CD8-positive, alpha-beta memory T cell (primary cell): ENCODE measurements at regions not wholly inside any gene's neighbourhood (a gene's known extent, or its start where the extent isn't known, plus 50 kb on each side); places are given as distances from the start of the nearest gene placed in this dataset.
"Not testable (repeated sequence)": the region's sequence is repeated elsewhere in the genome, so short reads cannot be mapped to it uniquely, and the experiment has no call there.

Source experiments
- CTCF ChIA-PET: fragments of 350-600 bp; sonication (Branson Sonifier 250); formaldehyde crosslinking; loops from one replicate; lab custom pipeline; 2021; ENCODE audit warnings: antibody characterized with exemption; lab: Charles Lee
- POLR2A ChIA-PET: fragments of 350-600 bp; sonication (Branson Sonifier 250); formaldehyde crosslinking; loops from one replicate; lab custom pipeline; 2021; ENCODE audit warnings: antibody characterized with exemption; lab: Charles Lee
- DNase-seq, 5 donors: peaks; one replicate each; pipeline versions ENCODE4 v3.0.0 to v3.0.0-alpha.2; 2020 to 2022; ENCODE audit warnings: mixed read lengths in 1 of 5
- H3K27ac ChIP-seq: one replicate; pipeline ENCODE4 v1.7.0; 2013; ENCODE audit warnings: low read depth, mild to moderate bottlenecking, low read length, moderate library complexity
- H3K27me3 ChIP-seq: 2 replicates; pipeline ENCODE4 v1.7.0; 2013; ENCODE audit warnings: low read length, mild to moderate bottlenecking; ENCODE audit not compliant: insufficient read depth, poor library complexity, severe bottlenecking
- H3K36me3 ChIP-seq: 2 replicates; pipeline ENCODE4 v1.7.0; 2013; ENCODE audit warnings: mild to moderate bottlenecking, low read length, moderate library complexity; ENCODE audit not compliant: insufficient read depth
- H3K4me1 ChIP-seq: 2 replicates; pipeline ENCODE4 v1.7.0; 2013; ENCODE audit warnings: mild to moderate bottlenecking, low read length, moderate library complexity; ENCODE audit not compliant: insufficient read depth
- H3K4me3 ChIP-seq: 2 replicates; pipeline ENCODE4 v1.7.0; 2013; ENCODE audit warnings: mild to moderate bottlenecking, low read length
- H3K9me3 ChIP-seq: 2 replicates; pipeline ENCODE4 v1.7.0; 2013; ENCODE audit warnings: mild to moderate bottlenecking, low read length
- H3K27ac Mint-ChIP-seq, 8 donors: one replicate each; pipeline ENCODE4 v1.8.0; 2020 to 2021; ENCODE audit warnings: mixed read lengths in 8 of 8, mild to moderate bottlenecking in 6 of 8, inconsistent platforms in 3 of 8, moderate library complexity in 3 of 8
- H3K27me3 Mint-ChIP-seq, 2 donors: one replicate each; pipeline ENCODE4 v1.8.0; 2020 to 2021; ENCODE audit warnings: mixed read lengths in 2 of 2, mild to moderate bottlenecking in 1 of 2, moderate library complexity in 1 of 2
- H3K36me3 Mint-ChIP-seq, 3 donors: one replicate each; pipeline ENCODE4 v1.8.0; 2020 to 2021; ENCODE audit warnings: mixed read lengths in 3 of 3, inconsistent platforms in 1 of 3, mild to moderate bottlenecking in 1 of 3
- H3K4me1 Mint-ChIP-seq, 3 donors: one replicate each; pipeline ENCODE4 v1.8.0; 2020 to 2021; ENCODE audit warnings: mixed read lengths in 3 of 3, inconsistent platforms in 1 of 3, mild to moderate bottlenecking in 1 of 3
- H3K4me3 Mint-ChIP-seq, 7 donors: one replicate each; pipeline ENCODE4 v1.8.0; 2020 to 2021; ENCODE audit warnings: mixed read lengths in 7 of 7, mild to moderate bottlenecking in 6 of 7, moderate library complexity in 4 of 7, inconsistent platforms in 2 of 7
- H3K9me3 Mint-ChIP-seq, 5 donors: one replicate each; pipeline ENCODE4 v1.8.0; 2020 to 2022; ENCODE audit warnings: mixed read lengths in 5 of 5, mild to moderate bottlenecking in 3 of 5, moderate library complexity in 2 of 5, inconsistent platforms in 1 of 5

DNA sequence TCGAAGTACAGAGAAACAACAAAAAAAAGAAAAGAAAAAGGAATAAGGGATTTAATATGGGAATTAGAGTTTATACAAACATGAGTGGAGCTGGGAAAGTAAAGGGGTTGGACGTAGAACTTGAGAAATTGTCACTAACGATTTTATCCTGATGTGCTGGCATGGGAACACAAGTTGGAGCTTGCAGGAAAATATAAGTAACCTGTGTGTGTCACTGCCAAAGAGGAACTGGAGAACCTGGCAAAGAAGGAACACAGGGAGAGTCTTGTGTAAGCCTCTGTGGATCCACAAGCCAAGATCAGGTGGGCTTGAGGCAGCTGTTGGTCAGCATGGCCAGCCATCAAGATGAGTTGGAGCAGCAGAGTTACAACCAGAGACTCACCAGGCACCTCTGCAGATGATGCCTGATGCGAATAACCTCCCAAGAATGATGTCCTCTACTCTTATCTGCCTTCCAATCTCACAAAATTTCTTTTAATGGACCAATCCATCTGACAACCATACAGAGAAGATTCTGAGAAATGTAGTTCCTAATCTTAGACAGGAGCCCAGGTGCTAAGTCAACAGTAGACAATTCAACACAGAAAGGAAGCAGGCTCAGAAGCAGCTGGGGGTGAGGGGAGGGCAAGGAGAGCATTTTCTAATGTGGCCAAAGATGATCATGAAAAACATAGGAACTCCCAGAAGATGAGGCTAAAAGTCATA is 77.0 kb upstream of the SPOPL start:
- ChIA-PET CTCF (no interaction called here), POLR2A (no interaction called here)
- Histone ChIP-seq H3K27me3 (no peaks in the 10 kb centered on the region), H3K4me1 (no peaks in the 10 kb centered on the region), H3K9me3 (no peaks in the 10 kb centered on the region), H3K36me3 (no peaks in the 10 kb centered on the region), H3K4me3 (no peak overlapping the region), H3K27ac (no peak overlapping the region)
- H3K36me3 Mint-ChIP-seq = peaks cover 0 to 24% (median 2%) of the 10 kb centered on the region in 3 donors
- H3K27me3 Mint-ChIP-seq = peaks cover 0 to 2% of the 10 kb centered on the region in 2 donors
- DNase-seq = no peak
- no peak overlapping the region for H3K27ac Mint-ChIP-seq
- no peaks in the 10 kb centered on the region for H3K4me1 Mint-ChIP-seq
- H3K4me3 Mint-ChIP-seq = no peak overlapping the region
- peaks cover 12 to 41% (median 34%) of the 10 kb centered on the region in 5 donors for H3K9me3 Mint-ChIP-seq

GRCh38 chr2:138426116-138426515 is 75.5 kb upstream of the SPOPL start:
- H3K4me1 Mint-ChIP-seq, DNase-seq, H3K4me3 ChIP-seq, H3K9me3 ChIP-seq, POLR2A ChIA-PET, H3K27ac ChIP-seq, H3K27me3 Mint-ChIP-seq, H3K27me3 ChIP-seq, H3K36me3 ChIP-seq, CTCF ChIA-PET, H3K4me1 ChIP-seq, H3K27ac Mint-ChIP-seq, H3K4me3 Mint-ChIP-seq: not testable (repeated sequence)
- Mint-ChIP-seq H3K9me3 (peaks cover 12 to 42% (median 34%) of the 10 kb centered on the region in 5 donors), H3K36me3 (peaks cover 0 to 24% (median 2%) of the 10 kb centered on the region in 3 donors)

- Mint-ChIP-seq H3K27ac (no peak overlapping the region), H3K27me3 (peaks cover 0 to 2% of the 10 kb centered on the region in 2 donors), H3K9me3 (peaks cover 12 to 42% (median 34%) of the 10 kb centered on the region in 5 donors), H3K4me3 (no peak overlapping the region), H3K36me3 (peaks cover 0 to 24% (median 2%) of the 10 kb centered on the region in 3 donors), H3K4me1 (no peaks in the 10 kb centered on the region)
- Histone ChIP-seq H3K27ac (no peak overlapping the region), H3K4me1 (no peaks in the 10 kb centered on the region), H3K9me3 (no peaks in the 10 kb centered on the region), H3K36me3 (no peaks in the 10 kb centered on the region), H3K27me3 (no peaks in the 10 kb centered on the region), H3K4me3 (no peak overlapping the region)
- CTCF ChIA-PET = no interaction called here
- no peak for DNase-seq
- POLR2A ChIA-PET = no interaction called here
Measured at GRCh38 chr2:138428710-138429440, 72.7 kb upstream of the SPOPL start.

DNA sequence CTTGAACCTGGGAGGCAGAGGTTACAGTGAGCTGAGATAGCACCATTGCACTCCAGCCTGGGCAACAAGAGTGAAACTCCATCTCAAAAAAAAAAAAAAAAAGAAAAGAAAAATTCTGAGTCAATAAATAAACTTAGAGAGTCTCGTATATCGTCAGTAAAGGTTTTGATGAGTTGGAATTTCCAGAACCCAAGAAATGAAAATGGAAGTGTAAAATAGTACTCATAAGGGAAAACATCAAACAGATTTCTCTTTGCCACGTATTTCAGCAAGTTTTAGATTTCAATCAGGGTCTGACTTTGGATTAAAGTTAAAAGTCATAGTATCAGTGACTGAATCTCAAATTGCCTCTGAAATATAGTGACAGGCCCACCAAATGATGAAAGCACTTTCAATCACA is 71.4 kb upstream of the SPOPL start:
- Histone ChIP-seq H3K9me3 (no peaks in the 10 kb centered on the region), H3K4me1 (no peaks in the 10 kb centered on the region), H3K27me3 (no peaks in the 10 kb centered on the region), H3K4me3 (no peak overlapping the region), H3K36me3 (no peaks in the 10 kb centered on the region), H3K27ac (no peak overlapping the region)
- Mint-ChIP-seq H3K4me1 (no peaks in the 10 kb centered on the region), H3K27me3 (peaks cover 0 to 2% of the 10 kb centered on the region in 2 donors), H3K9me3 (peaks cover 12 to 33% (median 23%) of the 10 kb centered on the region in 5 donors), H3K36me3 (peaks cover 0 to 15% (median 2%) of the 10 kb centered on the region in 3 donors), H3K4me3 (no peak overlapping the region), H3K27ac (no peak overlapping the region)
- POLR2A ChIA-PET = no interaction called here
- CTCF ChIA-PET = no interaction called here
- no peak for DNase-seq

DNA sequence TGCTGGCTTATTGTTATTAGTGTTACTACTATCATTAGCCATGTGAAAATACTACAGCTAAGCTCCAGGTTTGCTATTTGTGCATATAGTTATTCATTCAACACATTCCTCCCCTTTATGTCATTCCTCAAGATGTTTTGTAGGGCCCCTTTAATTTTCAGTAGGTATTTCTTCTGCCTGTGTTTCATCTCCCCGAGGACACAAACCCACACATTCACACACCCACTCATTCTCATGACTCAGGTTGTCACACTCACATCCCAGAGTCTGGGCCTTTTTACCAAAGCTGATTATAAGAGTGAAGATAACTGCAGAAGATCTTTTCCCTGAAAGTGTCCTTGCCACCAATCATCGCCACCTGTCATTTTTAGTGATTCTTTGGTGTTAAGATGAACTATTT is 68.6 kb upstream of the SPOPL start:
- ChIA-PET POLR2A (no interaction called here), CTCF (no interaction called here)
- Histone ChIP-seq H3K36me3 (no peaks in the 10 kb centered on the region), H3K4me3 (no peak overlapping the region), H3K27ac (no peak overlapping the region), H3K27me3 (no peaks in the 10 kb centered on the region), H3K9me3 (no peaks in the 10 kb centered on the region), H3K4me1 (no peaks in the 10 kb centered on the region)
- DNase-seq = no peak
- Mint-ChIP-seq H3K9me3 (peaks cover 0 to 10% (median 6%) of the 10 kb centered on the region in 5 donors), H3K27me3 (peaks cover 0 to 2% of the 10 kb centered on the region in 2 donors), H3K36me3 (peaks cover 0 to 6% (median 2%) of the 10 kb centered on the region in 3 donors), H3K4me3 (no peak overlapping the region), H3K27ac (no peak overlapping the region), H3K4me1 (no peaks in the 10 kb centered on the region)

DNA sequence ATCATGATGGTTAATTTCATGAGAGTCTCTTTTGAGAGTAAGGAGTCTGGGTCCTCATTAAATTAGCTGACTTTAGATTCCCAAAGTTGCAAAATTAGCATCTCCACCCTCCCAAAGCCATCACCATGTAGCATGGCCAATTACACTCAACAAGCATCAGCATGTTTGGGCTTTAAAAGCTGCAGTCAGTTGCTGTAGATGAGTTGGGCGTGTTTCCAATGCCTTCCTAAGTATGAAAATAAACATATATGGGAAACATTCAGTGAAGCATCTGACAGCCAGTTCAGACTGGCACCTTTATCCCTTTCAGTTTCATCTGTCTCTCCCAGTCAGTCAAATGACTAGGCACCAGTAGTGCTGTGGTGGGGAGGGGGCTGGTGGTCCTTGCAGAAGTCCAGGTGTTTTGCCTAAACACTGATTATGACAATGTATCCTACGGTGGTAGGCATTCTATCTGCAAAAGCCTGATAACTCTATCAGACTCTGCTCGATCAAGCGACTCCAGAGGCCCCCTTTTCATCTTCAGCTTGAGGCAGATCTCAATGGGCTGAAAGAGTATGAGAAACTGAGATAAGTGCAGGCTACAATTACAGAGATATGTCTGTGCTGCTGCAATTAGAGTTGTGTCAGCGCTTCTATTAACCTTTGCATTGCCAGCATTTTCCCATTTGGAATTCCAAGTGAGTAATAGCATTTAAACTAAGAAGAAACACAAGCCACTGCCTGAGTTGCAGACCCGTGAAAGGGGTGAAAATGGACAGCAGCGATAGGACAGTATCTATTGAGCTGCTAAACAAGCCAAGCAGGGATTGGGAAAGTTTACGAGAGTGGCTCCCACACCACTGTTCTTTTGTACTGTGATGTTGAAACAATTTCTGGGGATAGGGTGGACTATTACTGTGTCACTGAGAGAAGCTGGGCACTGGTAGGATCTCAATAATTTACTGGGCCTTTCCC is 67.3 kb upstream of the SPOPL start:
- ChIA-PET POLR2A (no interaction called here), CTCF (no interaction called here)
- Histone ChIP-seq H3K27ac (no peak overlapping the region), H3K4me3 (no peak overlapping the region), H3K27me3 (no peaks in the 10 kb centered on the region), H3K4me1 (no peaks in the 10 kb centered on the region), H3K36me3 (no peaks in the 10 kb centered on the region), H3K9me3 (no peaks in the 10 kb centered on the region)
- no peaks in the 10 kb centered on the region for H3K27me3 Mint-ChIP-seq
- no peak overlapping the region for H3K27ac Mint-ChIP-seq
- H3K4me3 Mint-ChIP-seq = no peak overlapping the region
- no peaks in the 10 kb centered on the region for H3K4me1 Mint-ChIP-seq
- peaks cover 0 to 4% (median 0%) of the 10 kb centered on the region in 5 donors for H3K9me3 Mint-ChIP-seq
- H3K36me3 Mint-ChIP-seq = no peaks in the 10 kb centered on the region
- DNase-seq = no peak

DNA sequence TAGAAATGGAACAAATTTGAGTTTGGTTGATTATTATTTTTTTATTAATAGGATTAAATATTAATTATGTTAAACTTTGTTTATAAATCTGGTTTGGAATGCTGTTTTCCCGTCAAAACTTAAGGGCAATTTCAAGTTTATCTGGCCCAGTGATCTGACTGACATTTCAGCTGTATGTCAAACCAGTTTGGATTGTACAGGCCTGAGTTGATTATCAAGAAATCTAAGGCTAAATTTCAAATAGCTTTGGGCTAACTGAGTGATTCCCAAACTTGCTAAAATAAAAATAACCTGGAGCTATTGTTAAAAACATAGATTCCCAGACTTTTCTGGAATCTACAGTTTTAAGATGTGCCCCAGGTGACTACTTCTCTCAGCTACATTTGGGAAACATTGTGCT is 65.9 kb upstream of the SPOPL start:
- no peak overlapping the region for H3K27ac ChIP-seq
- Mint-ChIP-seq H3K9me3 (no peaks in the 10 kb centered on the region), H3K4me3 (no peak overlapping the region), H3K27me3 (no peaks in the 10 kb centered on the region), H3K4me1 (no peaks in the 10 kb centered on the region), H3K27ac (no peak overlapping the region), H3K36me3 (no peaks in the 10 kb centered on the region)
- H3K9me3 ChIP-seq = no peaks in the 10 kb centered on the region
- no peak for DNase-seq
- no peaks in the 10 kb centered on the region for H3K27me3 ChIP-seq
- H3K4me3 ChIP-seq = no peak overlapping the region
- ChIA-PET POLR2A (no interaction called here), CTCF (no interaction called here)
- H3K4me1 ChIP-seq = no peaks in the 10 kb centered on the region
- no peaks in the 10 kb centered on the region for H3K36me3 ChIP-seq

DNA sequence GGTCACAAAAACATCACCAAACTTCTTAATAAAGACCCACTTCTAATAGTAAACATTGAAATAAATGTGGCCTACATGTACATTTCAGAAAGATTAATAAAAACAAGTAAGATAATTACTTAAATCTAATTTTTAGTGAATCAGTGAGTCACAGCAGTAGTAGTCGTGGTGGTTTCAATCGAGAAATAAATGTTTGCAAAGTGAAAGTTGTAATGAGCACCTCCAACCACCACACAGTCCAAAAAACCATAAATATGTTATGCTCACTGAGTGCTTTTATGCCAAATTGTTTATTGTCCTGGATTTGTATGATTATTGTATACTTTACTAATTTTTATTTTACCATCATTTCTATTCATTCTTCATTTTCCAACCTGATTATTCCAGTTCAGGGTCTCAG is 61.8 kb upstream of the SPOPL start:
- peaks cover 0 to 3% (median 1%) of the 10 kb centered on the region in 3 donors for H3K36me3 Mint-ChIP-seq
- ChIA-PET POLR2A (no interaction called here), CTCF (no interaction called here)
- H3K27me3 Mint-ChIP-seq = no peaks in the 10 kb centered on the region
- no peak overlapping the region for H3K4me3 Mint-ChIP-seq
- no peaks in the 10 kb centered on the region for H3K4me1 Mint-ChIP-seq
- H3K27ac ChIP-seq = no peak overlapping the region
- H3K9me3 Mint-ChIP-seq = peaks cover 0 to 2% (median 0%) of the 10 kb centered on the region in 5 donors
- H3K4me3 ChIP-seq = no peak overlapping the region
- H3K4me1 ChIP-seq = no peaks in the 10 kb centered on the region
- H3K27ac Mint-ChIP-seq = no peak overlapping the region
- H3K27me3 ChIP-seq = no peaks in the 10 kb centered on the region
- H3K36me3 ChIP-seq = no peaks in the 10 kb centered on the region
- H3K9me3 ChIP-seq = no peaks in the 10 kb centered on the region
- no peak for DNase-seq
